GM12864 (cell line): ENCODE measurements at regions not wholly inside any gene's neighbourhood (a gene's known extent, or its start where the extent isn't known, plus 50 kb on each side); places are given as distances from the start of the nearest gene placed in this dataset.

ENCODE experiments used
- DNase-seq: peaks from one replicate; pipeline ENCODE4 v3.0.0-alpha.2; 2011; ENCODE audit warnings: low read depth
- H3K4me3 ChIP-seq: 2 replicates; pipeline ENCODE4 v1.5.1; 2011; ENCODE audit warnings: mild to moderate bottlenecking, low read depth, low read length, control low read depth
- CTCF ChIP-seq: IDR thresholded peaks from 2 replicates; pipeline ENCODE4 v1.5.1; 2011; ENCODE audit warnings: low read depth, mild to moderate bottlenecking, moderate library complexity, low read length, control low read depth, inconsistent platforms; ENCODE audit errors: missing control alignments

GRCh38 chr3:106380232-106380631 lies 511.4 kb upstream of the CBLB start:
- no peak for TF ChIP-seq CTCF
- no peak overlapping the region for H3K4me3 ChIP-seq
- DNase-seq: no peak

GRCh38 chr3:106381286-106381938 lies 512.6 kb upstream of the CBLB start:
- DNase-seq: no peak
- TF ChIP-seq CTCF: no peak
- H3K4me3 ChIP-seq: no peak overlapping the region

GRCh38 chr3:106381939-106382335 lies 513.1 kb upstream of the CBLB start:
- H3K4me3 ChIP-seq: no peak overlapping the region
- no peak for TF ChIP-seq CTCF
- no peak for DNase-seq

GRCh38 chr3:106386050-106386449 lies 517.2 kb upstream of the CBLB start:
- TF ChIP-seq CTCF: no peak
- H3K4me3 ChIP-seq: no peak overlapping the region
- no peak for DNase-seq

GRCh38 chr3:106392915-106393314 lies 524.1 kb upstream of the CBLB start:
- DNase-seq: no peak
- no peak overlapping the region for H3K4me3 ChIP-seq
- no peak for TF ChIP-seq CTCF

GRCh38 chr3:106397006-106397405 lies 528.2 kb upstream of the CBLB start:
- no peak overlapping the region for H3K4me3 ChIP-seq
- no peak for DNase-seq
- no peak for TF ChIP-seq CTCF

- TF ChIP-seq CTCF: no peak
- no peak for DNase-seq
- no peak overlapping the region for H3K4me3 ChIP-seq
Observed at GRCh38 chr3:106398891-106399600, 530.2 kb upstream of the CBLB start.
